ENCODE measurements at regions not wholly inside any gene's neighbourhood (a gene's known extent, or its start where the extent isn't known, plus 50 kb on each side); places are given as distances from the start of the nearest gene placed in this dataset.

DNA sequence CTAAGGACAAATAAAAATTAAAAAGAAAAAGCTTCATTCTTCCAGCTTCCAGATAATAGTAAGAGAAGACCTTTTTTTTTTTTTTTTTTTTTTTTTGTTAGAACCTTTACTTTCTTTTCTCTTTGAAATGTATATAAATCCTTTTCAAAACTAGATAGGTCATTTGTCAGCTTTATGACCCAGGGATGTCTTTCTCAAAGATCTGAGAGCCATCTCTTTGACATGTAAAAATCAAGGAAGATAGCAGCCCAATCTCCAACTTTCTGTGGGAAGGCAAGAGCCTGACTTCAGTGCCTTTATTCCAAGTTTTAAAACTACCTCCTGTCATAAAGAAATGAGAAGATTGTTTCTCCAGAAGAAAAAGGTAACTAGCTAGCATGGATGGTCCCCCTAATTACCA lies 203.3 kb upstream of the LRFN5 start:
- DNase-seq: no peak

DNA sequence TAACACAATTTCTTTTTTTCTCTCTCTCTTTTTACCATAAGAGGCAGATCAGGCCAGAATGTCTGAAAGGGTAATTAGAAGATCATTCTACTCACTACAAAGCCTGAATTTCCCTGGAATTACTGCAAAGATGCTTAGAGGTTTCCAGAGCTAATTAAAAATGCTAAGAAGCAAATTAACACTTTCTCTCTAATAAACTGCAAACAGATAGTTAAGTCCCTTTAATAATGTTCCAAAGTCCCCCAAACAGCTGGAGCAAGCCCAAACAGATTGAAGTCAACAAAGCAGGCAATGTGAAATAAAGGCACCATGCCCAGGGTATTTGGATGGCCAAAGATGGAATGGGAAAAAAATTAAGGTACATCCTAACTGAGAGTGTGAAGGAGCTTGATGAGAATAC lies 208.8 kb upstream of the LRFN5 start:
- no peak for DNase-seq

- no peak for DNase-seq
These were observed 213.2 kb upstream of the LRFN5 start for GRCh38 chr14:41393512-41393911.

GRCh38 chr14:41392226-41392625 lies 214.4 kb upstream of the LRFN5 start:
- no peak for DNase-seq

GRCh38 chr14:41389355-41389754 lies 217.3 kb upstream of the LRFN5 start:
- no peak for DNase-seq

DNA sequence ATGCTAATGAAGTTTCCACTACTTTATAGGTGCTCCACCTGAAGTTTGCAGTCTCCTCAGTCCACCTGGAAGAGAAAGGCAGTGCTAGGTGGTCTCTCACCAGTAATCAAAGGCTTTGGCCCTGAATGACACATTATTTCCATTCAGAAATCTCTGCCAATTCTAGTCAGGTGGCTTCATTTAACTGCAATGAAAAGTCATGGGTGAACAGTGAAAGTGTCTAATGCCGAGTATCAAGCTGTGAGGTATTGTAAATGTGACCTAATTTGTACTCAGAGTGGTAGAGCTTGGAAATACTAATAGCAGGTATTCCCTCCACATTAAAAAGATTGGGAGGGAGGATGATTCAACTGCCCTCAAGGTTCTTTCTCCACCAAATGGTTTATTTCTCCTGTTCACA lies 220.9 kb upstream of the LRFN5 start:
- DNase-seq: no peak

- no peak for DNase-seq
These were observed 226.7 kb upstream of the LRFN5 start for GRCh38 chr14:41380017-41380416.

- no peak for DNase-seq
These were observed 228.2 kb upstream of the LRFN5 start for GRCh38 chr14:41378526-41378925.

- DNase-seq: no peak
These were observed 228.7 kb upstream of the LRFN5 start for GRCh38 chr14:41377932-41378331.

DNA sequence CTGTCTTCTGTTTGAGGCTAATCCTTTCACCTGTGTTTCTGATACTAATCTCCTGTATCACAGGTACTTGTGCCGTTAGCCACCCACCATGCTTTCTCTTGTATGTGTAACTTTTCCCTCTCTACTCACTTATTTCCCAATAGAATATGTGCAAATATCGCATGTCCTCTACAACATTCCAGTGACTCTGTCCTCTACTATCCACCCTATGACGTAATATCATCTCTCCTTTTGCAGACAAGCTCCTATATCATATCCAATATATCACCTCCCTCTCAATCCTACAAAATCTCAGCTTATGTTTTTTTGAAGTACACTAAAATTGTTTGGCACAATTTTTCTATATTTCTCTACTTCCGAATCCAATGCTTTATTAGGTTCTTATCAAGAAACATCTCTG lies 232.6 kb upstream of the LRFN5 start:
- DNase-seq: no peak

- no peak for DNase-seq
These were observed 244.5 kb upstream of the LRFN5 start for GRCh38 chr14:41362139-41362538.

DNA sequence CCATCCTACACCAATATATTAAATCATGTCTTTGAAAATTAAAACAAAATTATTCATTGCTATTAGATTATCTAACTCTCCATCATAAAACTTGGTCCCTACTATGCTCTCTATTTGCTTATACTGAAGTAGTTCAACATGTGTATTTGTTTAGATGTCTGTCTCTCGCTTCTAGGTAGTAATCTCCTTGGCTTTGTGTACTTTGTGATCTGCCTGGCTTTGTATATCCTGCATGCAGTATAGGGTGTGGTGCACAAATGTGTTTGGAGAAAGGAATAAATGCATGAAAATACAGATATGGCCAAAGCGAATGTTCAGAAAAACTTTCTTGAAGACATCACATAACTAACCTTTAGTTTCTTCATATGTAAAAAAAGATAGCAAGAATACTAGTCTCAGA lies 246.6 kb upstream of the LRFN5 start:
- DNase-seq: no peak

GRCh38 chr14:41355866-41356265 lies 250.8 kb upstream of the LRFN5 start:
- DNase-seq: no peak

GRCh38 chr14:41350476-41350875 lies 256.2 kb upstream of the LRFN5 start:
- DNase-seq: no peak

DNA sequence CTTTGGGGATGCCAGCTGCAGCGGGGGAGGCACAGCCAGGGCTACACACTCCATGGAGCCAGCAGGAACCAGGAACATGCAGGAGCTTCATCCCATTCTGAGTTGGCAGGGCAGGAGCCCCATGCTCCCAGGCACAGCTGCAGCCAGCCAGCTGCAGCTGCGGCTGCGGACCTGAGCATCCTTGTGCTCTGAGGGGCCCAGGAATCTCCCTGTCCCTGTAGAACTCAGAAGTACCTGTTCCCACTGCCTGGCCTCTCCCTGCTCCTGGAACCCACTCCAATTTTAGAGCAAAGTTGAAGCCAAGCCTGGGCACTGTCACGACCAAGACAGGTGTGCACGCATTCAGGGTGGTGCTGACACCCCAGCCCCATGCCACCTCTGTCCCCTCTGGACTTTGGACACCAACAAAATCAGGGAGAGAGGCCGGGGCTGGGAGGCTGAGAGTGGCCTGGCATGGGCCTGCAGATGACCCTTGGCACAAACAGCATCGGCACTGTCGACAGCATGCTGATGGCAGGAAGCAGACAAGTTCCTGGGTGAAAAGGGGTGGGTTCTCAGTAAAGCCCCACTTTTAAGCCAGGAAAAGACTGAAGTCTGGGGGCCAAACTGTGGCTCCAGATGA lies 257.3 kb upstream of the LRFN5 start:
- DNase-seq: no peak

- no peak for DNase-seq
These were observed 262.8 kb upstream of the LRFN5 start for GRCh38 chr14:41343857-41344256.

DNA sequence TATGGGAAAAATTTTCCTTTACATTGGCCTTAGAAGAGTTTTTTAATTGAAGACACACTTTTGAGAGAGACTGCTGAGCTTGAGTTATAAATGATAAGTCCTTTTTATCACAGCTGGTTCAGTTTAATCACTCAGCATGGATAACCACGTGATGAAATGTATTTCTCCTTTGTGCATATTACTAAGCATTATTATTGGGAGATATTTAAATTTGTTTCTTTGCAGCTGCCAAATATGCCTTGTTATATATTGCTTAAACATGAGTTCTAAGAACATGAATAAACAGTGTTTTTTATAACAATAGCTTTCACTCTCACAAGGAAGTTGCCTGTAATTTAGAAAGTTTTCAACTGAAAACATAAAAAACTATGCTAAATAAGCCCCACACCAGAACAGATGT lies 293.5 kb upstream of the LRFN5 start:
- no peak for DNase-seq

DNA sequence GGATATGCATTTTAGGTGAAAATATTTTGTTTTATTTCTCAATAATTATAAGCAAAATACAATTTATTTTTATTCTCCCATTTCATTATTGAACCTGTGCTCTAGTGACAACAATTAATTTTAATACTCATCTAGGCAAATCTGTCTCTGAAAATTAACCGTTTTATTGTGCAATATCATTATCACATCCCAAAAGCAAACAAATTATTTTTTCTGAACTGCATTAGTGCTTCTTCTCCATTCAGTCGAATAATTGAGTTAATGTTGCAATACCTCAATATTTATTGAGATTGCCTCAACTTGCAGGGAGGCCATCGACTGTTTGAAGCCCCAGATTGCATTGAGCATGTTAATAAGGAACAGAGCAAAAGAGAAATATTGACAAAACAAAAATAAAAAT lies 303.2 kb upstream of the LRFN5 start:
- no peak for DNase-seq

- DNase-seq: no peak
These were observed 303.9 kb upstream of the LRFN5 start for GRCh38 chr14:41302776-41303175.

DNA sequence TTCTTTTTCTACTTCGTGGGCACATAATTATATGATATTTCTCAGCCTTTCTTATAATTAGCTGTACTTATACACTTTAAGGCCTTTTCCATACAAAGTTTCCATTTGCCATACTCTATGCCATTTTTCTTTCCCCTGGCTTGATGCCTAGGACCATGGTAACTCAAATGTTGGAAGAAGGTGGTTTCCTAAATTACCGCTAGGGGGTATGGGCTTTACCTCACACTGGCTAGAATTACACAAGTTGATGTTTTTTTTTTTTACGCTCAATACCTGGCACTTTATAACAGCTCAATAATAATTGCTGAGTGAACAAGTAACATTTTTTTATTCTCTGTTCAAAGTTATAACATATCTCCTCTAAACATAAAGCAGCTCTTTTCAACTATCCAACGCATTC lies 306.8 kb upstream of the LRFN5 start:
- DNase-seq: no peak

- no peak for DNase-seq
These were observed 308.4 kb upstream of the LRFN5 start for GRCh38 chr14:41298328-41298690.

GRCh38 chr14:41297576-41298327 lies 308.9 kb upstream of the LRFN5 start:
- DNase-seq: no peak

DNA sequence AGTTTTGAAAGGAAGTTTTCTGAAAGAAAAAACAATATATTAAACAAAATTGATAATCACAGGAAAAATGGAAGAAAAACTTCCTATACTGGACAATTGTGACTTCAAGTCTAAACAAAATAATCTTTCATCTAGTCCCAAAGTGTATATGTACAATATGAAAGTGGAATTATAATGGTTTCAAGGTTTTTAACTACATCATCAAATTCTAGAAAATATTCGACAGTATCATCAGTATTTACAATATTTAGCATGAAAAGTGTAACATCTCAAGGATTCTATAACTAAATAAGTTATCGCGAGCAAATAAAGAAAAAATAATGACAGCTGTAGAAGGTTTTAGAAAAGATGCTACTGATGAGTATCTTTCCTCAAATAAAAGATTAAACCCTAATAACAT lies 310.9 kb upstream of the LRFN5 start:
- DNase-seq: no peak

GRCh38 chr14:41289025-41289424 lies 317.7 kb upstream of the LRFN5 start:
- DNase-seq: no peak

GRCh38 chr14:41285186-41285748 lies 321.4 kb upstream of the LRFN5 start:
- no peak for DNase-seq
